T-helper 22 cell (primary cell): ENCODE measurements at regions not wholly inside any gene's neighbourhood (a gene's known extent, or its start where the extent isn't known, plus 50 kb on each side); places are given as distances from the start of the nearest gene placed in this dataset.

Source experiments
- DNase-seq: peaks from one replicate; pipeline ENCODE4 v3.0.0-alpha.2; 2020; ENCODE audit warnings: low read depth

GRCh38 chr14:101004176-101004575 lies 100.7 kb upstream of the RTL1 start:
- no peak for DNase-seq

GRCh38 chr14:101004954-101005353 lies 101.4 kb upstream of the RTL1 start:
- DNase-seq = no peak

- DNase-seq = no peak
Measured at GRCh38 chr14:101005447-101005846, 101.9 kb upstream of the RTL1 start.

DNA sequence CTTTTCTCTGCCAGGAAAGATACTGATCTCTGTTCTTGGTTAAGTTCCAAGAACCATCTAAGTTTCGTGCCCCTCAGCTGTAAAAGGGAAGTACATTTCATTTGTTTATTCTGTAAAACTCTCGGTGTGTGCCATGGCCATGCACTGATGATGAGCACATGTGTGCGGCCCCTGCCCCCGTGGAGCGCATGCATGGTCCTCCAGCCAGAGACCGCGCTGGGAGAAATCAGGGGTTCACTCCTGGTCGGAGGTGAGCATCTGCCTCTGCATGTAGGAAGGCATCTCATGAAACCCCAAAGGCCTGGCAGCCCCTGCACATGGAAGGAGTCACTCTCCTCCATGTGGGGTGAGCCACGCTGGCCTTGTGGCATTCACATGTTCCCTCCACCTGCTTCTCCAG lies 102.5 kb upstream of the RTL1 start:
- no peak for DNase-seq

- DNase-seq = no peak
Measured at GRCh38 chr14:101007004-101007614, 103.6 kb upstream of the RTL1 start.

DNA sequence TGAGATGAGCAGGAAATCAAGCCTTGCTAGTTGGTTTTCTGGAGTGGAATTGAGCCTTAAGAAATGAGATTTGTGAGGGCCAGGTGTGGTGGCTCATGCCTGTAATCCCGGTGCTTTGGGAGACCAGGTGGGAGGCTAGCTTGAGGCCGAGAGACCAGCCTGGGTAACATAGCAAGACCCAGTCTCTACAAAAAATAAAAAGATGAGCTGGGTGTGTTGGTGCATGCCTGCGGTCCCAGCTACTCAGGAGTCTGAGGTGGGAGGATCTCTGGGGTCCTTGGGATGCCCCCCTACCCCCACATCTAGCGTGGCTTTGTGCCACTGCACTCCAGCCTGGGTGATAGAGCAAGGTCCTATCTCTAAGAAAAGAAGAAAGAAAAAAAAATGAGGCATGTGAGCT lies 104.2 kb upstream of the RTL1 start:
- no peak for DNase-seq

DNA sequence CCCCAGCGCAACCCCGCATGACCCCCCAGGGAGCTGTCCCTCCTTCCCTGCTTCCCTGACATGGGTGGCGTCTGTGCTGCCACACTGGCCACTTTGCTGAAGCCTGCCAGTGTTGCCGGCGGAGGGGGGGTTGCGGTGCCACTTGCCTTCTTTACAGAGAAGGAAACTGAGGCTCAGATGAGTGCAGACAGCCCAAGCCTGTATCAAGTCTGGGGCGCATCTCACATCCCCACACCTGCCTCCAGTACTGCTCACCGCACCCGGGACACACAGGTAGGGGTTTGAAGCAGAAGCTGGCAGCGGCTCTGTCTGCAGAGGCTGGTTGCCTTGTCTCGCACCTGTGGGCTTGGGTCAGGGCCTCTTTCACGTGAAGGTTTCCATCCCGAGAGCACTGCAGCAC lies 104.7 kb upstream of the RTL1 start:
- DNase-seq = no peak

DNA sequence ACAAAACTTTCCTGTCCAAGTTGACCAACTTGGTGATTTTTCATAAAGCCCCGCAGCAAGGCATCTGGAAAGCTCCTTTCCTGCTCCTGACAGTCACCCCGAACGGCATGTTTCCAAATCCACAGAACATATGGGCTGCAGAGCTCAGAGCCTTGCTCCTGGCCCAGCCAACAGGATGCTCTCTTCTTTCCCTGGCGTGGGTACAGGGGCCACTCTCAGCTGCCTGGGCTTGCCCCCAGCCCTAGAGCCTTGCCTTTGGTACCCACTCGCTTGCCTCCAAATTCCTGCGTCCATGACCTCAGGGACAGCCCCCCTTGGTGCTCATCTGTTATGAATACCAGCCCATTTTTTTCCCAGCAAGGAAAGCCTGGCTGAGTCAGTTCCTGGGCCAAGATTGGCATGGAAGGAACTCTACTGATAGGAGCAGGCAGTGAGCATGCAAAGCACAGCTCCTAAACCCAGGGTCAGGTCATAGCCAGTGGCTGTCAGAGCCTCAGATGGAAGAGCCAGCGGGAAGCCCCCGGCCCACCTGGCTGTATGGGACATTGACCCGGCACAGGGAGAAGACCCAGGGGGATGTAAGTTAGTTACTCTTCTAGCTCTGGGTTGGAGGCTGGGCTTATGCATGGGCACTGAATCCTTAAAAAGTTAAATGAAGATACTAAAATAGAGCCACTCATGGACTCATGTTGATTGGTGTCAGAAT lies 105.3 kb upstream of the RTL1 start:
- no peak for DNase-seq

DNA sequence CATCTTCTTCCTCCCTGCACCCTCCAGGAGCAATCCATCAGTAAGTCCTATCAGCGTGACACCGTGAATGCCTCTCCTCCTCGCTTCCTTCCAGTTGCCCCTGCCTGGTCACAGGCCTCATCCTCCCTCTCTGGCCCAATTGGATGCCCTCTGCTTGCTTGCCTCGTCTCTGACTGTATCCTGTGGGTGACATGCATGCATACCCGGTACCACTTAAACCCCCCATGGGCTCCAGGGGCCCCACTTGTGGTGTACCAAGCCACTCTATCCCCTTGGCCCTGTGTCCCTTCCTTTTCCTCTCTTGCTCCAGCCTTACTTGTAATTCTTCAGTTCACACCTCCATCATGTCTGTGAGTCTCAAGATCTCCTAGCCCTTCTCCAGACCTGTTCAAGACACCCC lies 106.0 kb upstream of the RTL1 start:
- no peak for DNase-seq

GRCh38 chr14:101010293-101010692 lies 106.8 kb upstream of the RTL1 start:
- DNase-seq = no peak

DNA sequence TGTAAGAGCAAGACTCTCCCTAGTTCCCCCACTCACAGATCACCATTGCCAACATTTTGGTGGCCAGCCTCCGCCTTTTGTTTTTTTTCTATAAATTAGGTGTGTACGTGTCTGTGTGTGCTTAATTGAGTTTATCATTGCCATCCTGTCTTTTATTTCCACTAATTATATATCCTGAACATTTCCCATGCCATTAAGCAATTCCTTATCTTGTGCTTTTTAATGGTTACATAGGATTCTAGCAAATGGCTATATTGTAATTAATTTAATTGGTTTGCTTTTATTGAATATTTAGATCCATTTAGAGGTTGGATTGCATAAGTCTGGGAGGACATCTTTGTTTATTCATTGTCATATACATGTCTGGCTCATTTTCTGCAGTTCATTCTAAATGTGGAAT lies 107.3 kb upstream of the RTL1 start:
- DNase-seq = no peak

GRCh38 chr14:101017209-101017608 lies 113.7 kb upstream of the RTL1 start:
- no peak for DNase-seq

DNA sequence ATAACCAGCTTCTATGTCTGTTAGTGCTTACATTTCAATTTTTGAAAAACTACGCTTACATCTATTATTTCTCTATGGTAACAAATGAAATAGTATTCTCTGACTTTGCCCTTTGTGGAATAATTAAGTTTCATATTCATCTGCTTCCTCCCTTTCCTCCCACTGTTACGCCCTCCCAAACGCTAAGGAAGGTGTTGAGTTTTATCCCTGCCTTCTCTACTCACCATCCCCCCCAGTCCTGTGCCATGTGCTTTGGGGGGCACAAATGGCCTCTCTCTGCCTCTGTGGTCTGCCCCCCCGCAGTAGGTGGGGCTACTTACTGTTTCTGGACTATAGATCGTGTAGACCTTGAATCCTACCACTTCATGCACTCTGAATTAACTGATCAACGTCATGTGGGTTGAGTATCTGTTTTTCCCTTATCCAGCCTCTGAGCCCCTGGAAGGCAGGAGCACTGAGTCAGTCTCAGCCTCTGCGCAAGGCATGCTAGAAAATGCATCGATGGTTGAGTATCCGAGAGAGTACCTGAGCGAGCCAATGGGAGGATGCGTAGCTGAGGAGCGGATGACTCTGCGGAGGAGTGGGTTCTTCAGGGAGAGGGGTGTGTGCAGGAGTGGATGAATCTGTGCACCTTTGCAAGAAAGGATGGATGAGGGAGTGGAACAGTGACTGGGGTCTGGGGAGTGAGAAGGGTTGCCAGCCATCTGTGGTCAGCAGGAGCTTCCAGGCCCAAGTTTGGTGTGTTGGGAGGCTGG lies 114.5 kb upstream of the RTL1 start:
- DNase-seq = no peak

- no peak for DNase-seq
Measured at GRCh38 chr14:101018561-101019290, 115.2 kb upstream of the RTL1 start.

DNA sequence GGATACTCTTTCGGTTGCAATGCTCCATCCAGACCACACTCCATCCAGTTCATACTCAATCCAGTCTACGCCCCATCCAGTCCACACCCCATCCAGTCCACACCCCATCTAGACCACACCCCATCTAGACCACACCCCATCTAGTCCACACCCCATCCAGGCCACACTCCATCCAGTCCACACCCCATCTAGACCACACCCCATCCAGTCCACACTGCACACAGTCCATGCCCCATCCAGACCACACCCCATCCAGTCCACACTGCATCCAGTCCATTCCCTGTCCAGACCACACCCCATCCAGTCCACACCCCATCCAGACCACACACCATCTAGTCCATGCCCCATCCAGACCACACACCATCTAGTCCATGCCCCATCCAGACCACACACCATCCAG lies 116.0 kb upstream of the RTL1 start:
- DNase-seq = no peak

DNA sequence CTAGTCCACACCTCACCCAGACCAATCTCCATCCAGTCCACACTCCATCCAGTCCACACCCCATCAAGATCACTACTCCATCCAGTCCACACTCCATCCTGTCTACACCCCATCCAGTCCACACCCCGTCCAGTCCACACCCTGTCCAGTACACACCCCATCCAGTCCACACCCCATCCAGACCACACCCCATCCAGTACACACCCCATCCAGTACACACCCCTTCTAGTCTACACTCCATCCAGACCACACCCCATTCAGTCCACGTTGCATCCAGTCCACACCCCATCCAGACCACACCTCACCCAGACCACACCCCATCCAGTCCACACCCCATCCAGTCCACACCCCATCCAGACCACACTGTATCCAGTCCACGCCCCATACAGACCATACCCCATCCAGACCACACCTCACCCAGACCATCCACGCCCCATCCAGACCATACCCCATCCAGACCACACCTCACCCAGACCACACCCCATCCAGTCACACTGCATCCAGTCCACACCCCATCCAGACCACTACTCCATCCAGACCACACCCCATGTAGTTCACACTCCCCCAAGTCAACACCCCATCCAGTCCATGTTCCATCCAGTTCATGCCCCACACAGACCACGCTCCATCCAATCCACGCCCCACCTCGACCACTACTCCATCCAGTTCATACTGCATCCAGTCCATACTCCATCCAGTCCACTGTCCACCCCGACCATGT lies 116.6 kb upstream of the RTL1 start:
- no peak for DNase-seq

DNA sequence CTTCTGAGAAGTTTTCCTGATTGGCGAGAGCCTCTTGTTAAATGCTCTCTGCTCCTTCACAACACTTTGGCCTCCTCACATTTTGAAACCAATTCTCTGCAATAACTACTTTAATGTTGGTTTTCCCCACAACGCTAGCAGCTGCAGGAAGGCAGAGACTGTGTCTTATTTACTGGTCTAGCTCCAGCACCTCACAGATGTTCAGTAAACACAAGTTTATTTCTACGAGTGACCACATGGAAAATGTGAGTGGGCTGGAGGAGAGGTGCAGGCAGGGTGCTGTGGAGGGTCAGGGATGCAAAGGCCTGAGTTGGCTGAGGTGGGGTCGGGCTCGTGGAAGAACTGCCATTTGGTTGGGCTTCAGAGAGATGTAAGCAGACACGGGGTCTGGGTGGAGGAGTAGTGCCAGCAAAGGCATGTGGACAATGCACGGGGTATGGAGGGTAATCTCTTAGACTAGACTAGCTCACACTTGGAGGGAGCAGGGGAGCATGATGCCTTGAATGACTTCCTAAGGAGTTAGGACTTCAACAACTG lies 117.4 kb upstream of the RTL1 start:
- DNase-seq = no peak

DNA sequence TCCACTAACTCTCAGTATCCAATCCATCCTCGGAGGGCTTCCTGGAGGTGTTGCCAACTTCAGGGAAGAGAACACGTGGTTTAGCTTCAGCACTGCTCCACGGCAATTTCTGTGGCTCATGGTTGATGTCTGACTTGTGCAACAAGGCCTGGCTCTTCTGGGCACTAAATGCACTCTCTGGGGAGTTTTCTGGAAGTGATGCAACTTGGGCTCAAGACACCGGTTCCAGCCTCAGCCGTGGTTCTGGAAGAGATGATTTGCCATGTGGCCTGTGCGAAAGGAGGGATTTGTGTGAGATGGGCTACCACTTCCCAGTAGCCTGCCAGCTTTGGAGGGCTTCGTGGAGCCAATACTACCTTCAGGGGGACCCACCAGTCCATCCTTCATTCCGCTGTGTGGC lies 118.6 kb upstream of the RTL1 start:
- DNase-seq = no peak

DNA sequence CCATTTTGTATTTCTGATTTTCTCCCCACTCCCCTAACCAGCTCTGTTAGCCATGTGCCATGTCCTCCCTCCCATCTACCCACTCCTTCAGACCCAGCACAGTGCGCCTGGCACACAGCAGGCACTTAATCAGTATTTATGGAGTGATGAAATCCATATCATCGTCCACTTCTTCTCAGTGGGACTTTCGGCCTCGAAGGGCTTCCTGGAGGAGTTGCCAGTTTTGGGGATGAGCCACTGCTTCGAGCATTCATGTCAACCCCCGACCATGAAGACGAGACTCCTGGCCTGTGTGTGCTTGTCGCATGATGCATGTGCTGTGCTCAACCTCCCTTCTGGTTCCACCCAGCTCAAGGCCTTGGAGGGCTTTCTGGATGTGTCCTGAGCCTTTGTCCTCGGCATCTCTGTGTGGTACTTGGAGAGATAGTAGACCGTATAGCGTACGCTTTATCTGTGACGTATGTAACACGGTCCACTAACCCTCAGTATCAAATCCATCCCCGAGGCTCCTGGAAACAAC lies 119.5 kb upstream of the RTL1 start:
- DNase-seq = no peak

DNA sequence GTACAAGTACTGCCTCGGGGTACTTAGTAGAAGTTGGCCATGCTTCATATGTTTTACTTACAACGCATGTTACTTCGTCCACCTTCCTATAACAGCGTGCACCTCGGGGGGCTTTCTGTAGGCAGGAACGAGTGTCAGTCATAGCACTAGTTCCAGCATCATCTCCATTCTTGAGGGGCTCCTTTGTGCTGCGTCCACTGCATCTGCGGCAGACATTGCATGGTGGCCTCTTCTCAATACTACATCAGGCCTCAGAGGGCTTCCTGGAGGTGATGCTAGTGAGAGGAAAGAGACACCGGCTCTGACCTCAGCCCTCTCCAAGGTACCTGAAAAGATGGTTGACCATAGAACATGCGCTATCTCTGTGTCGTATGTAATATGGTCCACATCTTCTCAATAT lies 121.2 kb upstream of the RTL1 start:
- no peak for DNase-seq

- no peak for DNase-seq
Measured at GRCh38 chr14:101025131-101025530, 121.6 kb upstream of the RTL1 start.

DNA sequence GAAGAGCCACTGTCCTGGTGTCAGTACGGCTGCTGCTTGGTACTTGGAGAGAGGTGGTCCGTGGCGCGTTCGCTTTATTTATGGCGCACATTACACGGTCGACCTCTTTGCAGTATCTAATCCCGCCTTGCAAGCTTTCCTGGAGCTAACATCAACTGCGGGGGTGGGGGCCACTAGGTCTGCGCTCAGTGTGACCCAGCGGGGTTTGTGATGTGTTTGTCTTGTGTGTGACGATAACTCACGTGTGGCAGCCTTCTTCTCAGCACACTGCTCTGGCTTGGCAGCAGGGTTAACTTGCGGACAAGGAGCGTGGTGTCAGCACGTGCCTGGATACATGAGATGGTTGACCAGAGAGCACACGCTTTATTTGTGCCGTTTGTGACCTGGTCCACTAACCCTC lies 122.2 kb upstream of the RTL1 start:
- DNase-seq = no peak
